ENCODE measurements at regions not wholly inside any gene's neighbourhood (a gene's known extent, or its start where the extent isn't known, plus 50 kb on each side); places are given as distances from the start of the nearest gene placed in this dataset.

DNA sequence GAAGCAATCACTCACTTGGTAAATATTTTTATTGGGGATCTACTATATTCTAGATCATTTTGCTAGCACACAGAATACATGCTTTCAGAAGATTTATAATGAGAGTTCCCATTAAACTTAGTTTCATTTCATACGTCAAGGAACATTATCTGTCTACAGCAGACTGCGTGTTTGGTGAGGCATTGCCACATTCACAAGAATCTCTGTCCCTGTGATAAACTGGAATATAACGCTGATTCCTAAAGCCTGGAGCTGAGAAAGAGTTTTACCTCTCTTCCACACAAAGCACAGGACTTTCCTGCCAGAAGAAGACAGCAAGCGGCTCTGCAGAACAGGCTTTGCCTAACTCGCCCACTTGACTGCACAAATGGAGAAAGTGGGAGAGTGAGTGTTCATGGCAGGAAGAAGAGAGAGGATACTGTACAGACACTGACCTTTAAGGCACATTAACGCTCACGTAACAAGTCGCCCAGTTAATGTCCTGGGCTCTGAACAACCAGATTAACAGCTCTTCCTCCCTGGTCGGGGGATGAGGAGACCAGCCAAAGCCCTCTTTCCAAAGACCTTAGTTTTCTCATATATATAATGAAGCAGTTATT, 356.2 kb downstream of the GPD2 start:
- H3K4me2 ChIP-seq (ENCODE audit: low read depth, low read length, poor library complexity, severe bottlenecking), result no peak overlapping the region
- H2AFZ ChIP-seq (ENCODE audit: low read depth, low read length, severe bottlenecking), result no peak overlapping the region
- no peaks in the 10 kb centered on the region for H3K9me3 ChIP-seq (ENCODE audit: insufficient read depth, low read length)
- no peak overlapping the region for H3K27ac ChIP-seq (ENCODE audit: low read depth, low read length)
- no peaks in the 10 kb centered on the region for H3K9me2 ChIP-seq (replicated peaks; ENCODE audit: insufficient read depth, low read length)
- H3K79me2 ChIP-seq (ENCODE audit: insufficient read depth, low read length), result no peaks in the 10 kb centered on the region
- no peaks in the 10 kb centered on the region for H3F3A ChIP-seq (ENCODE audit: insufficient read depth)
- H3K27me3 ChIP-seq (ENCODE audit: low read length), result no peaks in the 10 kb centered on the region
- no peaks in the 10 kb centered on the region for H4K20me1 ChIP-seq (ENCODE audit: low read depth, low read length)
- TF ChIP-seq EZH2phosphoT487 (conservative IDR thresholded peaks at IDR 0.05; ENCODE audit: low read length), result no peak
- TF ChIP-seq, protein P1, sequence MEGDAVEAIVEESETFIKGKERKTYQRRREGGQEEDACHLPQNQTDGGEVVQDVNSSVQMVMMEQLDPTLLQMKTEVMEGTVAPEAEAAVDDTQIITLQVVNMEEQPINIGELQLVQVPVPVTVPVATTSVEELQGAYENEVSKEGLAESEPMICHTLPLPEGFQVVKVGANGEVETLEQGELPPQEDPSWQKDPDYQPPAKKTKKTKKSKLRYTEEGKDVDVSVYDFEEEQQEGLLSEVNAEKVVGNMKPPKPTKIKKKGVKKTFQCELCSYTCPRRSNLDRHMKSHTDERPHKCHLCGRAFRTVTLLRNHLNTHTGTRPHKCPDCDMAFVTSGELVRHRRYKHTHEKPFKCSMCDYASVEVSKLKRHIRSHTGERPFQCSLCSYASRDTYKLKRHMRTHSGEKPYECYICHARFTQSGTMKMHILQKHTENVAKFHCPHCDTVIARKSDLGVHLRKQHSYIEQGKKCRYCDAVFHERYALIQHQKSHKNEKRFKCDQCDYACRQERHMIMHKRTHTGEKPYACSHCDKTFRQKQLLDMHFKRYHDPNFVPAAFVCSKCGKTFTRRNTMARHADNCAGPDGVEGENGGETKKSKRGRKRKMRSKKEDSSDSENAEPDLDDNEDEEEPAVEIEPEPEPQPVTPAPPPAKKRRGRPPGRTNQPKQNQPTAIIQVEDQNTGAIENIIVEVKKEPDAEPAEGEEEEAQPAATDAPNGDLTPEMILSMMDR (IDR thresholded peaks at IDR 0.05; ENCODE audit: insufficient read depth, low read length, poor library complexity, severe bottlenecking), result no peak
- no peaks in the 10 kb centered on the region for H3K36me3 ChIP-seq (ENCODE audit: low read length)
- H3K4me3 ChIP-seq (ENCODE audit: insufficient read depth, low read length, poor library complexity, severe bottlenecking), result no peak overlapping the region
- H3K9ac ChIP-seq (ENCODE audit: low read length), result no peak overlapping the region

DNA sequence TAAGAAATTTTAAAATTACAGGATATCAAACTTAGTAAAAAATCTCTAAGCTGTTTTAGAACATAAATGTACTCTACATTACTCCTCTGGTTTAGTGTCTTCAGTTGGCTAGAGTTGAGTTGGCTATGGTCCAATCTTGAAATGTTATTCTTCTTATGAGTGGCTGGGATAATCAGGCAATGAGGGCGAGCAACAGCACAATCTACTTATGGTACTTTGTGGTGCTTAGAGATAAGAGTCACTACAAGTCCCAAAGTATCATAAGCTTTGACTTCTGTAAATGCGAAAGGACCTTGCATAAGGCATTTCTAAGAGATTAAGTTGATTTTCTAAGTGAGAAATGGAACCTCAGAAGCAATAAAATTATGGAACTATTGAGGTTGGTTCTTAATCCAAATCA, 361.7 kb downstream of the GPD2 start:
- Histone ChIP-seq H3K9ac (ENCODE audit: low read length) (no peak overlapping the region), H4K20me1 (ENCODE audit: low read depth, low read length) (no peaks in the 10 kb centered on the region), H3K9me2 (replicated peaks; ENCODE audit: insufficient read depth, low read length) (no peaks in the 10 kb centered on the region), H3F3A (ENCODE audit: insufficient read depth) (no peaks in the 10 kb centered on the region), H3K4me2 (ENCODE audit: low read depth, low read length, poor library complexity, severe bottlenecking) (no peak overlapping the region), H3K27ac (ENCODE audit: low read depth, low read length) (no peak overlapping the region), H3K79me2 (ENCODE audit: insufficient read depth, low read length) (no peaks in the 10 kb centered on the region), H2AFZ (ENCODE audit: low read depth, low read length, severe bottlenecking) (no peak overlapping the region), H3K36me3 (ENCODE audit: low read length) (no peaks in the 10 kb centered on the region), H3K27me3 (ENCODE audit: low read length) (no peaks in the 10 kb centered on the region), H3K9me3 (ENCODE audit: insufficient read depth, low read length) (no peaks in the 10 kb centered on the region), H3K4me3 (ENCODE audit: insufficient read depth, low read length, poor library complexity, severe bottlenecking) (no peak overlapping the region)
- TF ChIP-seq EZH2phosphoT487 (conservative IDR thresholded peaks at IDR 0.05; ENCODE audit: low read length), result no peak
- TF ChIP-seq, protein P1 (IDR thresholded peaks at IDR 0.05; ENCODE audit: insufficient read depth, low read length, poor library complexity, severe bottlenecking), result no peak

DNA sequence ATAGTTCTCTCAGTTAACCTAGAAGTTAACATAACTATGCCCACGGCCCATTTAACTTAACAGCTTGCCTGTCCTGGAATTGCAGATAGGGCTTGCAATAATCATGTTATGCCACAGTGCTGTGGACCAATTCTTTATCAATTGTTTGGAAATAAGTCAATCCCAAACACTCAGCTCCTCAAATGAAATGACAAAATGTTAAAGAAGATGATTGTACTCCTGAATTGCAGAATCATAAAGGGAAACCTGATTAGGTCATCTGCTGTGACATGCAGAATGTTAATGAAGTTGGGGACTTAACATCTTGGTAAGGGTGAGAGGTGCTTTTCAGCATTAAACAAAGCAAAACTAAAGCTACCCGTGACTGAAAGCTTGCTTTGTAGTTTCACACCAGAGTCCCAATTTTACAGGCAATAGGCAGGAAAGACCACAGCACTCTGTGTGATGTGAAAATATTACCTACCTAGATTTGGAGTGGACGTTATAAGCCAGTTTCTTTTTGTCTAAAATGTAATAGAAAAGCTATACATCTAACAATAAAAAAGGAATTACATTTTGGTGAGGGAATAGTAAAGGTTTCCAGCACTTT, 364.0 kb downstream of the GPD2 start:
- H3K27ac ChIP-seq (ENCODE audit: low read depth, low read length), result no peak overlapping the region

More for the DNA sequence above, 364.0 kb downstream of the GPD2 start:
- Histone ChIP-seq H3K9ac (ENCODE audit: low read length) (no peak overlapping the region), H3F3A (ENCODE audit: insufficient read depth) (no peaks in the 10 kb centered on the region), H3K9me2 (replicated peaks; ENCODE audit: insufficient read depth, low read length) (no peaks in the 10 kb centered on the region), H3K27me3 (ENCODE audit: low read length) (no peaks in the 10 kb centered on the region), H3K4me3 (ENCODE audit: insufficient read depth, low read length, poor library complexity, severe bottlenecking) (no peak overlapping the region), H3K79me2 (ENCODE audit: insufficient read depth, low read length) (no peaks in the 10 kb centered on the region), H4K20me1 (ENCODE audit: low read depth, low read length) (no peaks in the 10 kb centered on the region), H2AFZ (ENCODE audit: low read depth, low read length, severe bottlenecking) (no peak overlapping the region), H3K9me3 (ENCODE audit: insufficient read depth, low read length) (no peaks in the 10 kb centered on the region), H3K4me2 (ENCODE audit: low read depth, low read length, poor library complexity, severe bottlenecking) (no peak overlapping the region), H3K36me3 (ENCODE audit: low read length) (no peaks in the 10 kb centered on the region)
- TF ChIP-seq, protein P1 (IDR thresholded peaks at IDR 0.05; ENCODE audit: insufficient read depth, low read length, poor library complexity, severe bottlenecking), result no peak
- no peak for TF ChIP-seq EZH2phosphoT487 (conservative IDR thresholded peaks at IDR 0.05; ENCODE audit: low read length)

All from SU-DHL-6 (cell line).